Fibroblast of the aortic adventitia (primary cell): ENCODE measurements at regions not wholly inside any gene's neighbourhood (a gene's known extent, or its start where the extent isn't known, plus 50 kb on each side); places are given as distances from the start of the nearest gene placed in this dataset.
"Not testable (repeated sequence)": the region's sequence is repeated elsewhere in the genome, so short reads cannot be mapped to it uniquely, and the experiment has no call there.

Source experiments
- DNase-seq: peaks from one replicate; pipeline ENCODE4 v3.0.0-alpha.2; 2010; ENCODE audit warnings: low read depth
- H3K4me3 ChIP-seq: 2 replicates; pipeline ENCODE4 v1.5.1; 2011; ENCODE audit warnings: low read depth, mild to moderate bottlenecking, control low read depth, low read length, moderate library complexity
- CTCF ChIP-seq: IDR thresholded peaks from 2 replicates; pipeline ENCODE4 v1.5.1; 2011; ENCODE audit warnings: mild to moderate bottlenecking, low read length, control low read depth, inconsistent platforms; ENCODE audit not compliant: insufficient read depth

- DNase-seq = no peak
- H3K4me3 ChIP-seq = no peak overlapping the region
- no peak for TF ChIP-seq CTCF
Measured at GRCh38 chr4:117135634-117136354, 50.4 kb upstream of the TRAM1L1 start.

GRCh38 chr4:117137145-117137544 is 51.8 kb upstream of the TRAM1L1 start:
- no peak for TF ChIP-seq CTCF
- H3K4me3 ChIP-seq = no peak overlapping the region
- DNase-seq = peak; percentile 46

- not testable (repeated sequence) for H3K4me3 ChIP-seq, DNase-seq
Measured at GRCh38 chr4:117138732-117139131, 53.4 kb upstream of the TRAM1L1 start.

GRCh38 chr4:117154251-117154650 is 68.9 kb upstream of the TRAM1L1 start:
- no peak for DNase-seq
- H3K4me3 ChIP-seq = no peak overlapping the region
- no peak for TF ChIP-seq CTCF

- no peak overlapping the region for H3K4me3 ChIP-seq
- DNase-seq = no peak
- TF ChIP-seq CTCF = no peak
Measured at GRCh38 chr4:117156806-117157205, 71.4 kb upstream of the TRAM1L1 start.

GRCh38 chr4:117157360-117157759 is 72.0 kb upstream of the TRAM1L1 start:
- no peak for DNase-seq
- TF ChIP-seq CTCF = no peak
- no peak overlapping the region for H3K4me3 ChIP-seq

- no peak overlapping the region for H3K4me3 ChIP-seq
- DNase-seq = no peak
- TF ChIP-seq CTCF = no peak
Measured at GRCh38 chr4:117162976-117163375, 77.6 kb upstream of the TRAM1L1 start.
